NT2/D1 (cell line): ENCODE measurements at regions not wholly inside any gene's neighbourhood (a gene's known extent, or its start where the extent isn't known, plus 50 kb on each side); places are given as distances from the start of the nearest gene placed in this dataset.
"Not testable (repeated sequence)": the region's sequence is repeated elsewhere in the genome, so short reads cannot be mapped to it uniquely, and the experiment has no call there.

ENCODE experiments used
- DNase-seq: peaks from one replicate; pipeline ENCODE4 v3.0.0-alpha.2; 2011; ENCODE audit warnings: low read depth, low spot score
- H3K27me3 ChIP-seq: 2 replicates; pipeline ENCODE4 v1.6.0; 2011; ENCODE audit warnings: mild to moderate bottlenecking; ENCODE audit not compliant: insufficient read length, insufficient read depth
- H3K36me3 ChIP-seq: 2 replicates; pipeline ENCODE4 v1.6.1; 2011; ENCODE audit warnings: mild to moderate bottlenecking, low read length, mixed read lengths; ENCODE audit not compliant: insufficient read depth, insufficient read length
- H3K4me1 ChIP-seq: 2 replicates; pipeline ENCODE4 v1.5.1; 2011; ENCODE audit not compliant: insufficient read depth, insufficient read length
- H3K4me3 ChIP-seq: 2 replicates; pipeline ENCODE4 v1.5.1; 2011; ENCODE audit warnings: low read depth; ENCODE audit not compliant: insufficient read length
- H3K9ac ChIP-seq: 2 replicates; pipeline ENCODE4 v1.6.0; 2011; ENCODE audit warnings: low read depth; ENCODE audit not compliant: insufficient read length
- H3K9me3 ChIP-seq: 2 replicates; pipeline ENCODE4 v1.5.1; 2011; ENCODE audit warnings: mild to moderate bottlenecking, low read length; ENCODE audit not compliant: insufficient read depth
- SUZ12 ChIP-seq: IDR thresholded peaks from 2 replicates; pipeline ENCODE4 v1.6.1; 2011; ENCODE audit not compliant: insufficient read length, insufficient read depth; ENCODE audit errors: extremely low read depth
- YY1 ChIP-seq: IDR thresholded peaks from 2 replicates; pipeline ENCODE4 v1.6.1; 2011; ENCODE audit not compliant: insufficient read length, insufficient read depth
- ZNF274 ChIP-seq: IDR thresholded peaks from 2 replicates; pipeline ENCODE4 v1.6.1; 2011; ENCODE audit warnings: mild to moderate bottlenecking, low read depth, low read length

DNA sequence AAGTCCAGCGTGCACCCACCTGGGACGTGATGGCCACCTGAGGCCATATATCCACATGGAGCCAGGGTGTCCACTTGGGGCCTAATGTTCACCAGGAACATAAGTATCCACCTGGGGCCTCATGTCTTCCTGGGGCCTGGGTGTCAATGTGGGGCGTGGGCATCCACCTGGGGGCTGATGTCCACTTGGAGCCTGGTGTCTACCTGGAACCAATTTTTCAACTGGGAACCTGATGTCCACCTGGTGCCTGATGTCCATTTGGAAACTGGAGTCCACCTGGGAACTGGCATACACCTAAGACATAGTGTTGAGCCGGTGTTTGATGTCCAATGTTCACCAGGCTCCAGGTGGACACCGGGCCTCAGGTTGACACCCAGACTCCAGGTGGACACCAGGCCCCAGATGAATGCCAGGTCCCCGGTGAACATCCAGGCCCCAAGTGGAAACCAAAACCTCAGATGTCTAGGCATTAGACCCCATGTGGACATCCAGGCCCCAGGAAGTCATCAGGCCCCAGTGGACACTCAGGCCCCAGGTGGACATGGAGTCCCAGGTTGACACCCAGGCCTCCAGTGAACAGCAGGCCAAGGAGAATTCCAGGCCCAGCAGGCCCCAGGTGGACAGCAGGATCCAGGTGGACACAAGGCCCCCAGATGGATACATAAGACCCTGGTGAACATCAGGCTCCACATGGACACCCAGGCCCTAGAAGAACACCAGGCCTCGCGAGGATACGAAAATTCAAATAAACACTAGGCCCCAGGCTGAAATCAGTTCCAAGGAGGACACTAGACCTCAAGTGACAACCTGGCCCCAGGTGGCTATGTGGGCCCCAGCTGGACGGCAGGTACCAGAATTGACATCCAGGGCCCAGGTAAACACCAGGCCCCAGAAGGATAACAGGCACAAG lies 56.0 kb upstream of the SEPTIN5 start:
- Histone ChIP-seq H3K36me3 (no peaks in the 10 kb centered on the region), H3K9ac (no peak overlapping the region), H3K4me1 (peaks cover under 1% of the 10 kb centered on the region), H3K9me3 (no peaks in the 10 kb centered on the region), H3K27me3 (no peaks in the 10 kb centered on the region), H3K4me3 (no peak overlapping the region)
- no peak for DNase-seq
- TF ChIP-seq SUZ12 (no peak), YY1 (no peak), ZNF274 (no peak)

DNA sequence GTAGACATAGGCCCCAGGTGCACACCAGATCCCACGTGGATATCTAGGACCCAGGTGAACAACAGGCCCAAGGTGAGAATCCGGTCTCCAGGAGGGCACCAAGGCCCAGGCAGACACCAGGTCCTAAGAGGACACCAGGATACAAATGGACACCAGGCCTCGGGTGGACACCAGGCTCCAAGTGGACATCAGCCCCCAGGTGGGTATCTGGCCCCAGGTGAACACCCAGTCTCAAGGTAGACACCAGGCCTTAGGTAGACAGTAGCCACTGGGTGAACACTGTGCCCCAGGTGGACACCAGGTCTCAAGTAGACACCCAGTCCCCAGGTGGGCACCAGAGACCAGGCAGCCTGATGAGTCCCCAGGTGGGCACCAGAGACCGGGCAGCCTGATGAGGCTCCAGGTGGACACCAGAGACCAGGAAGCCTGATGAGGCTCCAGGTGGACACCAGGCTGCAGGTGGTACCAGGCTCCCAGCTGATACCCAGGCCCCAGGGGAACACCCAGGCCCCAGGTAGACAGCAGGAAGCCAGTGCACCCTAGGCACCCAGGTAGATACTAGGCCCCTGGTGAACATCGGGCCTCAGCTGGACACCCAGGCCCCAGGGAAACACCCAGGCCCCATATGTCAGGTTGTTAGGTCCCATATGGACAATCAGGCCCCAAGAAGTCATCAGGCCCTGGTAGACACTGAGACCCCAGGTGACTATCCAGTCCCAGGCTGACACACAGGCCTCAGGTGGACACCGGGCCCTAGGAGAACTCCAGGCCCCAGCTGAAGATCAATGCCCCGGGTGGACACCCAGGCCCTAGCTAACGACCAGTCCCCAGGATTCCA lies 55.1 kb upstream of the SEPTIN5 start:
- no peak overlapping the region for H3K4me3 ChIP-seq
- H3K4me1 ChIP-seq: peaks cover 3% of the 10 kb centered on the region
- no peak for DNase-seq
- no peaks in the 10 kb centered on the region for H3K9me3 ChIP-seq
- TF ChIP-seq ZNF274 (no peak), SUZ12 (no peak), YY1 (no peak)
- H3K9ac ChIP-seq: no peak overlapping the region
- H3K27me3 ChIP-seq: no peaks in the 10 kb centered on the region
- H3K36me3 ChIP-seq: no peaks in the 10 kb centered on the region

DNA sequence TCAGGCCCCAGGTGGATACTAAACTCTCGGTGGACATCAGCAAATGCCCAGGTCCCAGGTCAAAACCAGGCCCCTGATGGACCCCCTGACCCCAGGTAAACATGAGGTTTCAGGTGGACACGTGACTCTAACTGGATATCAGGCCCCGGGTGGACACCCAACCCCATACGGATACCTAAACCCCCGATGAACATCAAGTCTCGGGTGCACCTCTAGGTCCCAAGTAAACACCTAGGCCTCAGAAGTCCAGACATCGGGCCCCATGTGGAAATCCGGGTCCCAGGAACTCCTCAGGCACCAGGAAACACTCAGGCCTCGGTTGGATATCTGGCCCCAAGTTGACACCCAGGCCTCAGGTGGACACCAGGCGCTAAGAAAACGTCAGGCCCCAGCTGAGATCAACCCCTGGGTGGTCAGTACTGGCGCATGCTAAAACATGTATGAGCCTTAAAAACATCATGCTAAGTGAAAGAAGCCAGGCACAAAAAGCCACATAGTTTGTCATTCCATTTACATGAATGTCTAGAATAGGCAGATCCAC lies 54.4 kb upstream of the SEPTIN5 start:
- Histone ChIP-seq H3K27me3 (no peaks in the 10 kb centered on the region), H3K4me3 (no peak overlapping the region), H3K9me3 (no peaks in the 10 kb centered on the region), H3K4me1 (peaks cover 3% of the 10 kb centered on the region), H3K9ac (no peak overlapping the region), H3K36me3 (no peaks in the 10 kb centered on the region)
- DNase-seq: no peak
- TF ChIP-seq ZNF274 (no peak), YY1 (no peak), SUZ12 (no peak)

DNA sequence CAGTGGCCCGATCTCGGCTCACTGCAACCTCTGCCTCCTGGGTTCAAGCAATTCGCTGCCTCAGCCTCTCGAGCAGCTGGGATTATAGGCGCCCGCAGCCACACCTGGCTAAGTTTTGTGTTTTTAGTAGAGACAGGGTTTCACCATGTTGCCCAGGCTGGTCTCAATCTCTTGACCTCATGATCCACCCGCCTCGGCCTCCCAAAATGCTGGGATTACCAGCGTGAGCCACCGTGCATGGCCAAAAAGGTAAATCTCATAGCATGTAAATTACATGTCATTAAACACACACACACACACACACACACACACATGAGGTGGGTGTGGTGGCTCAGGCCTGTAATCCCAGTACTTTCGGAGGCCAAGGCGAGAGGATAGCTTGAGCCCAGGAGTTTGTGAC lies 53.7 kb upstream of the SEPTIN5 start:
- H3K9ac ChIP-seq, H3K4me3 ChIP-seq, H3K27me3 ChIP-seq, H3K9me3 ChIP-seq, H3K36me3 ChIP-seq, DNase-seq, H3K4me1 ChIP-seq: not testable (repeated sequence)

DNA sequence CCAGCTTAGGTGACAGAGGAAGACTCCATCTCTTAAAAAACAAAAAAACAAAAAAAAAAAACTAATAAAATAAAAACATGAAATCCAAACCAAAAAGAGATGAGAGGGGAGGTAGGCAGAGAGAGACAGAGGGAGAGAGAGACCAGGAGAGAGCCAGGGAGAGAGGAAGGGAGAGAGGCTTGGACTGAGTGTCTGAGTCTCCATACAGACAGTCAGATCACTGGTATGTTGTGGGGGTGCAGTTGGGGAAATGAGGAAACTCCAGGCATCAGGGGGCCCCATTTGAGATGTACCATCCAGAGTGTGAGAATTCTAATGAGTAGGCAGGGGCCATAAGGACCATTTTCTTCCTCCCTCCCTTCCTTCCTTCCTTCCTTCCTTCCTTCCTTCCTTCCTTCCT lies 53.1 kb upstream of the SEPTIN5 start:
- no peak for DNase-seq
- no peaks in the 10 kb centered on the region for H3K9me3 ChIP-seq
- H3K4me1 ChIP-seq: peaks cover 3% of the 10 kb centered on the region
- H3K9ac ChIP-seq: no peak overlapping the region
- no peaks in the 10 kb centered on the region for H3K36me3 ChIP-seq
- H3K4me3 ChIP-seq: no peak overlapping the region
- H3K27me3 ChIP-seq: no peaks in the 10 kb centered on the region
- TF ChIP-seq ZNF274 (no peak), YY1 (no peak), SUZ12 (no peak)

DNA sequence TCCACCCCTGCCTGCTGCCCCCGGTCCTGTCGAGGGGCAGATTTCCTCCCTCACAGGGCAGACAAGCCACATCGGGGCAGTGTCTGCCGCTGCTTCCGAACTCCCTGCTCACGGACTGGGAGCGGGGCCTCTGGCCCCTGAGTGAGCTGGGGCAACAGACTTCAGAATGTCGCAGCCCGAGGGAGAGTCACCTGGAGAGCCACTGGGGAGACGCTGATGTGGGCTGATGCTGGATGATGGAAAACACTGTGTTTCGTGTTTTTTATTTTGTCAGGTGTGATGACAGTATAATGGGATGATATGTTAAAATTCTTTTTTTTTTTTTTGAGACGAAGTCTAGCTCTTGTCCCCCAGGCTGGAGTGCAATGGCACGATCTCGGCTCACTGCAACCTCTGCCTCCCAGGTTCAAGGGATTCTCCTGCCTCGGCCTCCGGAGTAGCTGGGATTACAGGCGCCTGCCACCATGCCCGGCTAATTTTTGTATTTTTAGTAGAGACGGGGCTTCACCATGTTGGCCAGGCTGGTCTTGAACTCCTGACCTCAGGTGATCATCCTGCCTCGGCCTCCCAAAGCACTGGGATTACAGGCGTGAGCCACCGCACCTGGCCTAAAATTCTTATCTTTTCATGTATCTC lies 52.1 kb upstream of the SEPTIN5 start:
- not testable (repeated sequence) for H3K27me3 ChIP-seq, H3K36me3 ChIP-seq, H3K4me1 ChIP-seq, H3K9me3 ChIP-seq, DNase-seq, H3K4me3 ChIP-seq, H3K9ac ChIP-seq

DNA sequence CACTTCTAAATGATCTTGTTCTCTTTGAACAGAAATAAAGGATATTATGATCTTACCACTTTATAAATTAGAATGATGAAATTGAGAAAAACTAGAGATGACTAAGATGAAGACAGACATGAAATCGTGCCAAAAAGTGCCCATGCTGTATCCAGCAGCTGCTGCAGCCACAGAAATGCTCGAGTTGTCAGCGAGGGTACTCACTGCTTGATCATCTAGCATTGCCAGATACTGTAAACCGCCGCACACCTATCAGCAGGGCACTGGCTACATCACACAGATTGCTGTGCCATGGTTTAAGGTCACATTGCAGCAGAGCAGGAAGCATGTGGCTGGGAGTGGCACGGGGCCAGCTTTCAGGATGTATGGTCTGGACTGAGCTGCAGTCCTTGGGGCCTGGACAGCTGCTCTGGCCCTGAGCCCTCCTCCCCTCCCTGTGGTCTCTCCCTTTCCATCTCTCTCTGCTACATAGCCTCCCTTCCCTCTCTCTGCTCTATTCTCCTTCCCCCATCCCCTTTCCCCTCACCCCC lies 51.0 kb upstream of the SEPTIN5 start:
- no peak overlapping the region for H3K4me3 ChIP-seq
- H3K9me3 ChIP-seq: no peaks in the 10 kb centered on the region
- TF ChIP-seq YY1 (no peak), ZNF274 (no peak), SUZ12 (no peak)
- no peaks in the 10 kb centered on the region for H3K27me3 ChIP-seq
- peaks cover 3% of the 10 kb centered on the region for H3K4me1 ChIP-seq
- H3K36me3 ChIP-seq: no peaks in the 10 kb centered on the region
- H3K9ac ChIP-seq: peak overlapping the region; percentile 56
- no peak for DNase-seq
